ENCODE measurements at regions not wholly inside any gene's neighbourhood (a gene's known extent, or its start where the extent isn't known, plus 50 kb on each side); places are given as distances from the start of the nearest gene placed in this dataset.
"Not testable (repeated sequence)": the region's sequence is repeated elsewhere in the genome, so short reads cannot be mapped to it uniquely, and the experiment has no call there.

GRCh38 chr17:13135506-13135905, 117.7 kb upstream of the ELAC2 start:
- no peak for DNase-seq

GRCh38 chr17:13134076-13134475, 116.2 kb upstream of the ELAC2 start:
- no peak for DNase-seq

- no peak for DNase-seq
Observed at GRCh38 chr17:13131225-13131624, 113.4 kb upstream of the ELAC2 start.

GRCh38 chr17:13129356-13129755, 111.5 kb upstream of the ELAC2 start:
- DNase-seq = no peak

- no peak for DNase-seq
Observed at GRCh38 chr17:13128676-13129075, 110.8 kb upstream of the ELAC2 start.

- no peak for DNase-seq
Observed at GRCh38 chr17:13127921-13128602, 110.2 kb upstream of the ELAC2 start.

GRCh38 chr17:13120864-13121263, 103.0 kb upstream of the ELAC2 start:
- DNase-seq = no peak

- no peak for DNase-seq
Observed at GRCh38 chr17:13118311-13118710, 100.5 kb upstream of the ELAC2 start.

- DNase-seq = no peak
Observed at GRCh38 chr17:13117616-13118015, 99.8 kb upstream of the ELAC2 start.

- peak; percentile 95 for DNase-seq
Observed at GRCh38 chr17:13114601-13115031, 96.8 kb upstream of the ELAC2 start.

GRCh38 chr17:13113821-13114525, 96.1 kb upstream of the ELAC2 start:
- DNase-seq = no peak

GRCh38 chr17:13107676-13108235, 89.9 kb upstream of the ELAC2 start:
- peak; percentile 48 for DNase-seq

GRCh38 chr17:13106171-13106570, 88.3 kb upstream of the ELAC2 start:
- no peak for DNase-seq

- no peak for DNase-seq
Observed at GRCh38 chr17:13104576-13104975, 86.7 kb upstream of the ELAC2 start.

- no peak for DNase-seq
Observed at GRCh38 chr17:13102477-13102876, 84.7 kb upstream of the ELAC2 start.

GRCh38 chr17:13099926-13100325, 82.1 kb upstream of the ELAC2 start:
- DNase-seq = no peak

- DNase-seq = no peak
Observed at GRCh38 chr17:13099089-13099735, 81.4 kb upstream of the ELAC2 start.

GRCh38 chr17:13096291-13096690, 78.5 kb upstream of the ELAC2 start:
- DNase-seq = no peak

GRCh38 chr17:13092010-13092409, 74.2 kb upstream of the ELAC2 start:
- not testable (repeated sequence) for DNase-seq

- DNase-seq = no peak
Observed at GRCh38 chr17:13088666-13089065, 70.8 kb upstream of the ELAC2 start.

GRCh38 chr17:13087802-13088201, 70.0 kb upstream of the ELAC2 start:
- DNase-seq = no peak

GRCh38 chr17:13086142-13086769, 68.4 kb upstream of the ELAC2 start:
- DNase-seq = peak; percentile 53

- no peak for DNase-seq
Observed at GRCh38 chr17:13085578-13085977, 67.8 kb upstream of the ELAC2 start.
